ENCODE measurements at regions not wholly inside any gene's neighbourhood (a gene's known extent, or its start where the extent isn't known, plus 50 kb on each side); places are given as distances from the start of the nearest gene placed in this dataset.

DNA sequence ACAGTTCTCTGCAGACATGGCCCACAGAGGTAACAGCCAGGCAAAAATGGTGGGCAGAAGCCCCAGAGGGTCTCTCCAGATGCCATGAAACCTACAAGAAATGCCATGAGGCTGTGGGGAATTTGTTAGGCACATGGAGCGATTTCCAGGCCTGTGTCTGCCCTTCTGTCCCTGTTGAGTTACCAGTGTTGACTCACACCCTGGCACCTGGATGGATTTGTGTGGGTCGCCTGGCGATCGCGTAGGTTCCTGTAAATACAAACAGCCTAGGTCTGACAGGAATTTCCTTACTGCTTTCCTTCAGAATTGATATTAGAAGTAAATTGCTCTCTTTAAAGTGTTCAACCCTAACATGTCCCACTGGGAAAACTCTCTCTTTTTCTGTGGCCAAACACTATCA lies 164.9 kb upstream of the EEPD1 start:
- DNase-seq (ENCODE audit: low read depth), result no peak
- no peak for TF ChIP-seq CTCF (conservative IDR thresholded peaks at IDR 0.05; ENCODE audit: low read depth, low read length)
- no peak overlapping the region for H3K4me3 ChIP-seq (ENCODE audit: low read depth, low read length)

DNA sequence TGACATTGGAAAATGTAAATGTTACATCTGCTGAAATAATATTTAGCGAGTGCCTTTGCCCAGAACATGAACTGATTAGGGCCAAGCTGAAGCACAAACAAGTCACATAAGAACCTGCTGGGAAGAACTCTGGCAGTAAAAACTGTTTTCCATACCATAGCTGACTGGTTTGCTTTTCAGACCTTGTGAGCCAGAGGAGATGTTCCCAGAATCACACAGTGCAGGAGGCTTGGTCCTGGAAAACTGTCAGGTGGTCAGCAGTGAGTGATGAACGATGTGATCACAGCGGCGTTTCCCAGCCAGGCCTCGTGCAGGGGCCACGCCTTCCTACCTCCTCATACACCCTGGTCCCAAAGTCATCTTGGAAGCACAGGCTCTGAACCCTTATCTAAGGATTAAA lies 164.2 kb upstream of the EEPD1 start:
- no peak for DNase-seq (ENCODE audit: low read depth)
- no peak for TF ChIP-seq CTCF (conservative IDR thresholded peaks at IDR 0.05; ENCODE audit: low read depth, low read length)
- H3K4me3 ChIP-seq (ENCODE audit: low read depth, low read length), result no peak overlapping the region

GRCh38 chr7:35991511-35992232 lies 161.4 kb upstream of the EEPD1 start:
- H3K4me3 ChIP-seq (ENCODE audit: low read depth, low read length), result no peak overlapping the region
- TF ChIP-seq CTCF (conservative IDR thresholded peaks at IDR 0.05; ENCODE audit: low read depth, low read length), result no peak
- no peak for DNase-seq (ENCODE audit: low read depth)

DNA sequence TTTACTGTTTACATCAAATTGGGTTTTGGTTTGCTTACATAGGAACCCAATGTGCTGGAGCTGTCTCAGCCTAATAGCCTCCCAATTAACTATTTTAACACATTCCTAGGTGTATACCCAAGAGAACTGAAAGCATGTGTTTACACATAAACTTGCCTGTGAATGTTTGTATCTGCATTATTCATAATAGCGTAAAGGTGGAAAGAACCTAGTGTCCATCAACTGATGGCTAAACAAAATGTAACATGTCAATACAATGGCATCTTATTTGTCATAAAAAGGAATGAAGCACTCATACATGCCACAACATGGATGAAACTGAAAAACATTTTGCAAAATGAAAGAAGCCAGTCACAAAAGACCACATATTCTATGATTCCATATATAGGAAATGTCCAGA lies 160.6 kb upstream of the EEPD1 start:
- no peak overlapping the region for H3K4me3 ChIP-seq (ENCODE audit: low read depth, low read length)
- DNase-seq (ENCODE audit: low read depth), result no peak
- no peak for TF ChIP-seq CTCF (conservative IDR thresholded peaks at IDR 0.05; ENCODE audit: low read depth, low read length)

- H3K4me3 ChIP-seq (ENCODE audit: low read depth, low read length), result no peak overlapping the region
- TF ChIP-seq CTCF (conservative IDR thresholded peaks at IDR 0.05; ENCODE audit: low read depth, low read length), result no peak
Observed at GRCh38 chr7:35993113-35993512, 159.9 kb upstream of the EEPD1 start.

GRCh38 chr7:35993676-35994606 lies 159.1 kb upstream of the EEPD1 start:
- no peak for TF ChIP-seq CTCF (conservative IDR thresholded peaks at IDR 0.05; ENCODE audit: low read depth, low read length)
- no peak overlapping the region for H3K4me3 ChIP-seq (ENCODE audit: low read depth, low read length)
- no peak for DNase-seq (ENCODE audit: low read depth)

More at GRCh38 chr7:35993113-35993512, 159.9 kb upstream of the EEPD1 start:
- no peak for DNase-seq (ENCODE audit: low read depth)
